ENCODE measurements at regions not wholly inside any gene's neighbourhood (a gene's known extent, or its start where the extent isn't known, plus 50 kb on each side); places are given as distances from the start of the nearest gene placed in this dataset.
"Not testable (repeated sequence)": the region's sequence is repeated elsewhere in the genome, so short reads cannot be mapped to it uniquely, and the experiment has no call there.

DNA sequence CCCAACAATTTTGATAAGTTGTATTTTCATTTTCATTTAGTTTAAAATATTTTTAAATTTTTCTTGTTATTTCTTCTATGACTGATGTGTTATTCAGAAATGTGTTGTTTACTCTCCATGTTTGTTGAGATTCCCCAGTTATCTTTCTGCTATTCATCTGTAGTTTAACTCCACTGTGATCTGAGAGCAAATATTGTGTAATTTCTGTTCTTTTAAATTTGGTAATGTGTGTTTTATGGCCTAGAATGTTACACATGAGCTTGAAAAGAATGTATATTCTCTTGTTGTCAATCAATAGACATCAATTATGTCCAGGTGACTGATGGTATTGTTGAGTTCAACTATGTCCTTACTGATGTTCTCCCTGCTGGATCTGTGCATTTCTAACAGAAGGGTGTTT lies 188.2 kb downstream of the CYP26B1 start:
- Histone ChIP-seq H3K36me3 (ENCODE audit: insufficient read depth) (peaks cover 5% of the 10 kb centered on the region; the same call in 1 of the 2 replicates), H3F3A (replicated peaks; ENCODE audit: low read depth) (no peaks in the 10 kb centered on the region), H2AFZ (no peak overlapping the region), H3K9me2 (ENCODE audit: insufficient read depth) (no peaks in the 10 kb centered on the region), H3K27me3 (ENCODE audit: insufficient read depth) (no peaks in the 10 kb centered on the region), H3K79me2 (replicated peaks; ENCODE audit: insufficient read depth) (no peaks in the 10 kb centered on the region), H3K4me2 (no peak overlapping the region), H4K20me1 (replicated peaks; ENCODE audit: insufficient read depth) (no peaks in the 10 kb centered on the region), H3K4me3 (no peak overlapping the region), H3K4me1 (ENCODE audit: insufficient read depth) (no peaks in the 10 kb centered on the region), H3K27ac (ENCODE audit: low read depth) (no peak overlapping the region)
- TF ChIP-seq ZNF114 (CRISPR knock-in tag; IDR thresholded peaks at IDR 0.05) (no peak), ZNF331 (CRISPR knock-in tag; IDR thresholded peaks at IDR 0.05; ENCODE audit: low read depth) (no peak), CREB1 (CRISPR knock-in tag; IDR thresholded peaks at IDR 0.05; ENCODE audit: low read depth) (no peak), NANOG (IDR thresholded peaks at IDR 0.05; ENCODE audit: borderline replicate concordance) (no peak), POLR2AphosphoS5 (IDR thresholded peaks at IDR 0.05; ENCODE audit: low read depth) (no peak), EZH2 (IDR thresholded peaks at IDR 0.05; ENCODE audit: low read depth, unreplicated experiment) (no peak), JUNB (IDR thresholded peaks at IDR 0.05; ENCODE audit: unreplicated experiment) (no peak)
- TF ChIP-seq, protein P1, sequence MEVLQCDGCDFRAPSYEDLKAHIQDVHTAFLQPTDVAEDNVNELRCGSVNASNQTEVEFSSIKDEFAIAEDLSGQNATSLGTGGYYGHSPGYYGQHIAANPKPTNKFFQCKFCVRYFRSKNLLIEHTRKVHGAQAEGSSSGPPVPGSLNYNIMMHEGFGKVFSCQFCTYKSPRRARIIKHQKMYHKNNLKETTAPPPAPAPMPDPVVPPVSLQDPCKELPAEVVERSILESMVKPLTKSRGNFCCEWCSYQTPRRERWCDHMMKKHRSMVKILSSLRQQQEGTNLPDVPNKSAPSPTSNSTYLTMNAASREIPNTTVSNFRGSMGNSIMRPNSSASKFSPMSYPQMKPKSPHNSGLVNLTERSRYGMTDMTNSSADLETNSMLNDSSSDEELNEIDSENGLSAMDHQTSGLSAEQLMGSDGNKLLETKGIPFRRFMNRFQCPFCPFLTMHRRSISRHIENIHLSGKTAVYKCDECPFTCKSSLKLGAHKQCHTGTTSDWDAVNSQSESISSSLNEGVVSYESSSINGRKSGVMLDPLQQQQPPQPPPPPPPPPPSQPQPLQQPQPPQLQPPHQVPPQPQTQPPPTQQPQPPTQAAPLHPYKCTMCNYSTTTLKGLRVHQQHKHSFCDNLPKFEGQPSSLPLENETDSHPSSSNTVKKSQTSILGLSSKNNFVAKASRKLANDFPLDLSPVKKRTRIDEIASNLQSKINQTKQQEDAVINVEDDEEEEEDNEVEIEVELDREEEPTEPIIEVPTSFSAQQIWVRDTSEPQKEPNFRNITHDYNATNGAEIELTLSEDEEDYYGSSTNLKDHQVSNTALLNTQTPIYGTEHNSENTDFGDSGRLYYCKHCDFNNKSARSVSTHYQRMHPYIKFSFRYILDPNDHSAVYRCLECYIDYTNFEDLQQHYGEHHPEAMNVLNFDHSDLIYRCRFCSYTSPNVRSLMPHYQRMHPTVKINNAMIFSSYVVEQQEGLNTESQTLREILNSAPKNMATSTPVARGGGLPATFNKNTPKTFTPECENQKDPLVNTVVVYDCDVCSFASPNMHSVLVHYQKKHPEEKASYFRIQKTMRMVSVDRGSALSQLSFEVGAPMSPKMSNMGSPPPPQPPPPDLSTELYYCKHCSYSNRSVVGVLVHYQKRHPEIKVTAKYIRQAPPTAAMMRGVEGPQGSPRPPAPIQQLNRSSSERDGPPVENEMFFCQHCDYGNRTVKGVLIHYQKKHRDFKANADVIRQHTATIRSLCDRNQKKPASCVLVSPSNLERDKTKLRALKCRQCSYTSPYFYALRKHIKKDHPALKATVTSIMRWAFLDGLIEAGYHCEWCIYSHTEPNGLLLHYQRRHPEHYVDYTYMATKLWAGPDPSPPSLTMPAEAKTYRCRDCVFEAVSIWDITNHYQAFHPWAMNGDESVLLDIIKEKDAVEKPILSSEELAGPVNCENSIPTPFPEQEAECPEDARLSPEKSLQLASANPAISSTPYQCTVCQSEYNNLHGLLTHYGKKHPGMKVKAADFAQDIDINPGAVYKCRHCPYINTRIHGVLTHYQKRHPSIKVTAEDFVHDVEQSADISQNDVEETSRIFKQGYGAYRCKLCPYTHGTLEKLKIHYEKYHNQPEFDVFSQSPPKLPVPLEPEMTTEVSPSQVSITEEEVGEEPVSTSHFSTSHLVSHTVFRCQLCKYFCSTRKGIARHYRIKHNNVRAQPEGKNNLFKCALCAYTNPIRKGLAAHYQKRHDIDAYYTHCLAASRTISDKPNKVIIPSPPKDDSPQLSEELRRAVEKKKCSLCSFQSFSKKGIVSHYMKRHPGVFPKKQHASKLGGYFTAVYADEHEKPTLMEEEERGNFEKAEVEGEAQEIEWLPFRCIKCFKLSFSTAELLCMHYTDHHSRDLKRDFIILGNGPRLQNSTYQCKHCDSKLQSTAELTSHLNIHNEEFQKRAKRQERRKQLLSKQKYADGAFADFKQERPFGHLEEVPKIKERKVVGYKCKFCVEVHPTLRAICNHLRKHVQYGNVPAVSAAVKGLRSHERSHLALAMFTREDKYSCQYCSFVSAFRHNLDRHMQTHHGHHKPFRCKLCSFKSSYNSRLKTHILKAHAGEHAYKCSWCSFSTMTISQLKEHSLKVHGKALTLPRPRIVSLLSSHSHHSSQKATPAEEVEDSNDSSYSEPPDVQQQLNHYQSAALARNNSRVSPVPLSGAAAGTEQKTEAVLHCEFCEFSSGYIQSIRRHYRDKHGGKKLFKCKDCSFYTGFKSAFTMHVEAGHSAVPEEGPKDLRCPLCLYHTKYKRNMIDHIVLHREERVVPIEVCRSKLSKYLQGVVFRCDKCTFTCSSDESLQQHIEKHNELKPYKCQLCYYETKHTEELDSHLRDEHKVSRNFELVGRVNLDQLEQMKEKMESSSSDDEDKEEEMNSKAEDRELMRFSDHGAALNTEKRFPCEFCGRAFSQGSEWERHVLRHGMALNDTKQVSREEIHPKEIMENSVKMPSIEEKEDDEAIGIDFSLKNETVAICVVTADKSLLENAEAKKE (CRISPR knock-in tag; IDR thresholded peaks at IDR 0.05) = no peak
- TF ChIP-seq, protein P2, sequence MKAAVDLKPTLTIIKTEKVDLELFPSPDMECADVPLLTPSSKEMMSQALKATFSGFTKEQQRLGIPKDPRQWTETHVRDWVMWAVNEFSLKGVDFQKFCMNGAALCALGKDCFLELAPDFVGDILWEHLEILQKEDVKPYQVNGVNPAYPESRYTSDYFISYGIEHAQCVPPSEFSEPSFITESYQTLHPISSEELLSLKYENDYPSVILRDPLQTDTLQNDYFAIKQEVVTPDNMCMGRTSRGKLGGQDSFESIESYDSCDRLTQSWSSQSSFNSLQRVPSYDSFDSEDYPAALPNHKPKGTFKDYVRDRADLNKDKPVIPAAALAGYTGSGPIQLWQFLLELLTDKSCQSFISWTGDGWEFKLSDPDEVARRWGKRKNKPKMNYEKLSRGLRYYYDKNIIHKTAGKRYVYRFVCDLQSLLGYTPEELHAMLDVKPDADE (IDR thresholded peaks at IDR 0.05) = no peak
- DNase-seq (ENCODE audit: low spot score) (no peak), ATAC-seq (no peak)
- peaks cover 41% of the 10 kb centered on the region for H3K9me3 Mint-ChIP-seq
- H3K36me3 Mint-ChIP-seq (ENCODE audit: low read depth) = peaks cover 5% of the 10 kb centered on the region; the same call in 2 of the 3 replicates
- no peaks in the 10 kb centered on the region for H3K27me3 Mint-ChIP-seq (ENCODE audit: insufficient read depth, low read depth, poor library complexity)
- H3K4me3 Mint-ChIP-seq = no peak overlapping the region
- H3K27ac Mint-ChIP-seq = no peak overlapping the region
- no peaks in the 10 kb centered on the region; the same call in 2 of the 3 replicates for H3K4me1 Mint-ChIP-seq

DNA sequence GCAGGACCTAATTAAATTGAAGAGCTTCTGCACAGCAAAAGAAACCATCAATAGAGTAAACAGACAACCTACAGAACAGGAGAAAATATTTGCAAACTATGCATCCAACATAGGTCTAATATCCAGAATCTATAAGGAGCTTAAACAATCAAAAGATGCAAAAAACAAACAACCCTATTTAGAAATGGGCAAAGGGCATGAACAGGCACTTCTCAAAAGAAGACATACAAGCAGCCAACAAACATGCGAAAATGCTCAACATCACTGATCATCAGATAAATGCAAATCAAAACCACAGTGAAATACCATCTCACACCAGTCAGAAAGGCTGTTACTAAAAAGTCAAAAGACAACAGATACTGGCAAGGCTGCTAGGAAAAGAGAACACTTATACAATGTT lies 189.2 kb downstream of the CYP26B1 start:
- ATAC-seq; H3K36me3 Mint-ChIP-seq (ENCODE audit: low read depth); H3K27ac Mint-ChIP-seq; H4K20me1 ChIP-seq (replicated peaks; ENCODE audit: insufficient read depth); H3K4me3 ChIP-seq; H3K9me2 ChIP-seq (ENCODE audit: insufficient read depth); H3K79me2 ChIP-seq (replicated peaks; ENCODE audit: insufficient read depth); H3F3A ChIP-seq (replicated peaks; ENCODE audit: low read depth); H3K27me3 ChIP-seq (ENCODE audit: insufficient read depth); H3K27me3 Mint-ChIP-seq (ENCODE audit: insufficient read depth, low read depth, poor library complexity); H2AFZ ChIP-seq; H3K4me3 Mint-ChIP-seq; H3K4me2 ChIP-seq; DNase-seq (ENCODE audit: low spot score); H3K27ac ChIP-seq (ENCODE audit: low read depth); H3K4me1 Mint-ChIP-seq; H3K4me1 ChIP-seq (ENCODE audit: insufficient read depth); H3K36me3 ChIP-seq (ENCODE audit: insufficient read depth): not testable (repeated sequence)
- peaks cover 41% of the 10 kb centered on the region for H3K9me3 Mint-ChIP-seq
